ENCODE measurements at regions not wholly inside any gene's neighbourhood (a gene's known extent, or its start where the extent isn't known, plus 50 kb on each side); places are given as distances from the start of the nearest gene placed in this dataset.

GRCh38 chr6:1053586-1053985 is 258.3 kb upstream of the FOXQ1 start:
- no peak for DNase-seq

- no peak for DNase-seq
These were observed 259.6 kb upstream of the FOXQ1 start for GRCh38 chr6:1052262-1052661.

- no peak for DNase-seq
These were observed 262.0 kb upstream of the FOXQ1 start for GRCh38 chr6:1049900-1050299.

- DNase-seq: no peak
These were observed 262.7 kb upstream of the FOXQ1 start for GRCh38 chr6:1049170-1049569.

- no peak for DNase-seq
These were observed 263.8 kb upstream of the FOXQ1 start for GRCh38 chr6:1047981-1048541.

- no peak for DNase-seq
These were observed 266.7 kb upstream of the FOXQ1 start for GRCh38 chr6:1045239-1045638.

GRCh38 chr6:1044040-1044836 is 267.7 kb upstream of the FOXQ1 start:
- no peak for DNase-seq

GRCh38 chr6:1043458-1043836 is 268.5 kb upstream of the FOXQ1 start:
- DNase-seq: no peak

GRCh38 chr6:1042583-1043457 is 269.1 kb upstream of the FOXQ1 start:
- no peak for DNase-seq

GRCh38 chr6:1040393-1040792 is 271.5 kb upstream of the FOXQ1 start:
- DNase-seq: no peak

GRCh38 chr6:1039746-1040145 is 272.2 kb upstream of the FOXQ1 start:
- DNase-seq: no peak

GRCh38 chr6:1039191-1039590 is 272.7 kb upstream of the FOXQ1 start:
- DNase-seq: no peak

- no peak for DNase-seq
These were observed 274.3 kb upstream of the FOXQ1 start for GRCh38 chr6:1037430-1038202.

- no peak for DNase-seq
These were observed 276.5 kb upstream of the FOXQ1 start for GRCh38 chr6:1035401-1035800.

GRCh38 chr6:1031720-1032119 is 280.2 kb upstream of the FOXQ1 start:
- no peak for DNase-seq

GRCh38 chr6:1029141-1029540 is 282.8 kb upstream of the FOXQ1 start:
- no peak for DNase-seq

- no peak for DNase-seq
These were observed 283.2 kb upstream of the FOXQ1 start for GRCh38 chr6:1028723-1029122.

- no peak for DNase-seq
These were observed 283.9 kb upstream of the FOXQ1 start for GRCh38 chr6:1027795-1028569.

- DNase-seq: no peak
These were observed 284.6 kb upstream of the FOXQ1 start for GRCh38 chr6:1027109-1027794.

GRCh38 chr6:1025821-1026220 is 286.1 kb upstream of the FOXQ1 start:
- DNase-seq: no peak

GRCh38 chr6:1024587-1024986 is 287.3 kb upstream of the FOXQ1 start:
- DNase-seq: no peak

- DNase-seq: no peak
These were observed 287.7 kb upstream of the FOXQ1 start for GRCh38 chr6:1024161-1024560.
